Esophagus squamous epithelium (tissue), 5 donors: ENCODE measurements at regions not wholly inside any gene's neighbourhood (a gene's known extent, or its start where the extent isn't known, plus 50 kb on each side); places are given as distances from the start of the nearest gene placed in this dataset.

Experiments used
- DNase-seq: peaks from one replicate; lab custom pipeline; 2025; lab: John Stamatoyannopoulos, UW
- H3K27ac ChIP-seq, 4 donors: fragments of 200-600 bp; sonication (generic); one replicate each; pipeline ENCODE4 v1.5.1; 2016 to 2019; ENCODE audit warnings: mild to moderate bottlenecking in 1 of 4
- H3K27me3 ChIP-seq, 4 donors: fragments of 200-600 bp; sonication (generic); 1 replicate in 3 of 4; 2 replicates in 1 of 4; pipeline versions ENCODE4 v1.5.1 to v1.6.0; 2017 to 2021; ENCODE audit warnings: antibody characterized with exemption in 1 of 4
- H3K36me3 ChIP-seq, 3 donors: fragments of 200-600 bp; sonication (generic); one replicate each; pipeline ENCODE4 v1.5.1; 2016 to 2019
- H3K4me1 ChIP-seq, 3 donors: fragments of 200-600 bp; sonication (generic); one replicate each; pipeline ENCODE4 v1.5.1; 2017 to 2019
- H3K4me3 ChIP-seq, 4 donors: fragments of 200-600 bp; sonication (generic); 1 replicate in 3 of 4; 2 replicates in 1 of 4; pipeline ENCODE4 v1.5.1; 2016 to 2019; ENCODE audit warnings: mild to moderate bottlenecking in 2 of 4, moderate library complexity in 1 of 4
- H3K9me3 ChIP-seq, 3 donors: fragments of 200-600 bp; sonication (generic); one replicate each; pipeline ENCODE4 v1.5.1; 2016 to 2019
- POLR2A ChIP-seq, 4 donors: fragments of 450-650 bp; IDR thresholded peaks; one replicate each; pipeline ENCODE4 v1.6.1; 2017; ENCODE audit warnings: antibody characterized with exemption in 4 of 4, mild to moderate bottlenecking in 4 of 4, moderate library complexity in 3 of 4
- WGBS, 2 donors: methylation state at CpG; one replicate each; pipeline ENCODE4 v1.1.5; 2018; 5-methylcytosine and 5-hydroxymethylcytosine counted together
- intact Hi-C: fragments of 100-400 bp; cut with DNase I; formaldehyde crosslinking; loops from one replicate; pipeline ENCODE4 v1.15.0; 2022
- TF ChIP-seq, protein P1 (sequence below), 6 experiments: fragments of 450-650 bp in 4 of 6; fragments of 200-600 bp in 2 of 6; sonication (generic) in 2 of 6; IDR thresholded peaks; one replicate each; pipeline ENCODE4 v1.5.1; 2016 to 2019; ENCODE audit warnings: antibody characterized with exemption in 6 of 6, mild to moderate bottlenecking in 4 of 6, moderate library complexity in 4 of 6
- donor health status: DM: yes; HTN: yes; CAD: no.

DNA sequence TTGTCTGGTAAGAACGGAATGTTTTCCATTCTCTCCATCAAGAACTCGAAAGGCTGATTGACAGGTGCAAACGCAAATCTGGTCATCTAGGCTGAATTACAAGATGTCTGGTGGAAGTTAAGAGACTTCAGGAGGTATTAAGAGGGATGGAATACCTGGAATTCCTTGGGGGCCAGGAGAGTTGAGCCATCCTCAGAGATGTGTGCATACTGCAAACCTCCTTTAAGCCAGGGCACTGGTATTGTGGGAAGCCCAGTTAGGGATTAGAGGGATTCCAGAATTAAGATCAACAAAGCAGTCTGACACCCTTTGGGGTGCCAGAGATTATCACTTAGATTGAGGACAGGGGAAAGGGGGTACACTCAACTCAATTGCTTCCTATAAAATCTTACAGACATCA is 151.4 kb downstream of the VCX3A start:
- intact Hi-C loops: no loop called here
- H3K36me3 ChIP-seq: no peaks in the 10 kb centered on the region
- no peak for TF ChIP-seq POLR2A (IDR thresholded peaks at IDR 0.05)
- TF ChIP-seq, protein P1, sequence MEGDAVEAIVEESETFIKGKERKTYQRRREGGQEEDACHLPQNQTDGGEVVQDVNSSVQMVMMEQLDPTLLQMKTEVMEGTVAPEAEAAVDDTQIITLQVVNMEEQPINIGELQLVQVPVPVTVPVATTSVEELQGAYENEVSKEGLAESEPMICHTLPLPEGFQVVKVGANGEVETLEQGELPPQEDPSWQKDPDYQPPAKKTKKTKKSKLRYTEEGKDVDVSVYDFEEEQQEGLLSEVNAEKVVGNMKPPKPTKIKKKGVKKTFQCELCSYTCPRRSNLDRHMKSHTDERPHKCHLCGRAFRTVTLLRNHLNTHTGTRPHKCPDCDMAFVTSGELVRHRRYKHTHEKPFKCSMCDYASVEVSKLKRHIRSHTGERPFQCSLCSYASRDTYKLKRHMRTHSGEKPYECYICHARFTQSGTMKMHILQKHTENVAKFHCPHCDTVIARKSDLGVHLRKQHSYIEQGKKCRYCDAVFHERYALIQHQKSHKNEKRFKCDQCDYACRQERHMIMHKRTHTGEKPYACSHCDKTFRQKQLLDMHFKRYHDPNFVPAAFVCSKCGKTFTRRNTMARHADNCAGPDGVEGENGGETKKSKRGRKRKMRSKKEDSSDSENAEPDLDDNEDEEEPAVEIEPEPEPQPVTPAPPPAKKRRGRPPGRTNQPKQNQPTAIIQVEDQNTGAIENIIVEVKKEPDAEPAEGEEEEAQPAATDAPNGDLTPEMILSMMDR (IDR thresholded peaks at IDR 0.05): no peak
- no peaks in the 10 kb centered on the region for H3K4me1 ChIP-seq
- H3K9me3 ChIP-seq: no peaks in the 10 kb centered on the region
- H3K27ac ChIP-seq: no peak overlapping the region
- H3K27me3 ChIP-seq: no peaks in the 10 kb centered on the region
- no peak for DNase-seq
- H3K4me3 ChIP-seq: no peak overlapping the region
- WGBS, 2 donors: 0% methylated on average over 1 of the region's 3 CpGs; no CpG with 5 or more reads in 1 of the 2 donors

DNA sequence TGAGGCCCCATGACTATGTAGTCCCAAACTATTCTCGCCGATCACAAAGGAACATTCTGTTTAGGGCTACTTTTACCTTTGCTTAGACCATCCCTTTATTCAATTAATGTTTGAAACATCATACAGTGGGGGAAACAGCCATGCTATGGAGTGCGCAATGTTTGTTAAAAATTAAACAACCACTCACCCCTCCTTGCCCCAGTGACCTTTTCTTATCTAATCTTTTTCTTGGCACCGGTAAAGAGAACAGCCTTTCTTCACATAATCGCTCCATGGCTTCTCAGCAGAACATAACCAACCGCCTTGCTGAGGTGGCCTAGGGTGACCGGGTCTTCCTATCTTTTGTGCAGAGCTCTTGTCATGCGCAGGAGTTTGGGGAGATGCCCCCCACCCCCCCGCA is 152.6 kb downstream of the VCX3A start:
- Histone ChIP-seq H3K4me1 (no peaks in the 10 kb centered on the region), H3K27ac (no peak overlapping the region), H3K36me3 (no peaks in the 10 kb centered on the region), H3K4me3 (no peak overlapping the region), H3K27me3 (no peaks in the 10 kb centered on the region), H3K9me3 (no peaks in the 10 kb centered on the region)
- WGBS, 2 donors: 57 to 59% methylated on average over 8 to 9 of the region's 9 CpGs
- TF ChIP-seq, protein P1 (IDR thresholded peaks at IDR 0.05): no peak
- no peak for TF ChIP-seq POLR2A (IDR thresholded peaks at IDR 0.05)
- DNase-seq: no peak
- intact Hi-C loops: no loop called here

DNA sequence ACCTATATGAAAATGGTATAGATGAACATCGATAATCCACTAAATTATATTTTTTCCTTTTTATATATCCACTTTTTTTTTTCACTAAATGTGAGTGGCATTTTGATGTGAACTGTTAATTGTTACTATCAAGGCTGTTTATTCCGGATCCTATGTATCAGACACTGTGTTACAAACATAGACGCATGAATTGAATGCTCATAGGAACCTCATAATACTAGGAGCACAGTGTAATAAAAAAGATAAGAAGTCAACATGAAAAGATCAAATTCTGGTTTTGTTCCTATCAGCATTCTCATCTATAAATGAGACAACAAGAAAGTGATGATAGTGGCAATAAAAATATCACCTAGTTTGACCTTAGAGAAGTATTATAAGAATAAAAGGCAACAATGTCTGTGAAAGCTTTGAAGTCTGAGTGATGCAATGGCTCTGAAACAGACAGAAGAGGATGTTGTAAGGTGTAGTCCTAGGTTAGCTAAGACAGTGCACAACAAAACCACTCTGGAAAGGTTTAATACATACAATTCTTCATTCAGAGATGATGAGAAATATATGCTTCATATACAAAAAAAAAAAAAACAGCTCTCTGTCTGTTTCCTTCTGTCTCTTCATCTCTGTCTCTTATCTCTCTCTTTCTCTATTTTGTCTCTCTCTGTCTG is 148.6 kb upstream of the NLGN4X start:
- Histone ChIP-seq H3K27ac (no peak overlapping the region), H3K27me3 (no peaks in the 10 kb centered on the region), H3K4me1 (no peaks in the 10 kb centered on the region), H3K36me3 (no peaks in the 10 kb centered on the region), H3K4me3 (no peak overlapping the region), H3K9me3 (no peaks in the 10 kb centered on the region)
- intact Hi-C loops: no loop called here
- WGBS, 2 donors: 59 to 70% methylated on average over 3 of the region's 3 CpGs
- DNase-seq: no peak
- TF ChIP-seq POLR2A (IDR thresholded peaks at IDR 0.05): no peak
- TF ChIP-seq, protein P1 (IDR thresholded peaks at IDR 0.05): no peak

DNA sequence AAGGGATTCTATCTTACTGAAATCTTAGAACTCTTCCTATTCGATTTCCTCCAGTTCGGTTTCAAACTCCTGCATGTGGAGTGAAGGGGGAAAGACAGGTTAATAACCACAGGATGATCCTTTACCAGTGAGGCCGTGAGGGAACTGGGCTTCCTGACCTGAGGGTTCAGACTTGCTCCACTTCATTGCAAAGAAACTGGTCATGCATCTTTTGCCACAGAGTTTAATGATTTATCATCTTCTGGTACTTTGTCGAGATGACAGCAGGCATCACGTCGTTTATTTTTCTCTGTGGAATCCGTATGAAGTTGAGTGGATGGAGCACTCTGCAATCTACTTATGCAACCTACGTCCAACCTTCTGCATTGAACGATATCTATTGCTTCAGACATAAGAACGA is 145.9 kb upstream of the NLGN4X start:
- Histone ChIP-seq H3K36me3 (no peaks in the 10 kb centered on the region), H3K4me1 (no peaks in the 10 kb centered on the region), H3K27me3 (no peaks in the 10 kb centered on the region), H3K9me3 (no peaks in the 10 kb centered on the region), H3K27ac (no peak overlapping the region), H3K4me3 (no peak overlapping the region)
- WGBS, 2 donors: 34 to 57% methylated on average over 10 of the region's 10 CpGs
- DNase-seq: no peak
- TF ChIP-seq, protein P1 (IDR thresholded peaks at IDR 0.05): no peak
- TF ChIP-seq POLR2A (IDR thresholded peaks at IDR 0.05): no peak
- intact Hi-C loops: no loop called here

DNA sequence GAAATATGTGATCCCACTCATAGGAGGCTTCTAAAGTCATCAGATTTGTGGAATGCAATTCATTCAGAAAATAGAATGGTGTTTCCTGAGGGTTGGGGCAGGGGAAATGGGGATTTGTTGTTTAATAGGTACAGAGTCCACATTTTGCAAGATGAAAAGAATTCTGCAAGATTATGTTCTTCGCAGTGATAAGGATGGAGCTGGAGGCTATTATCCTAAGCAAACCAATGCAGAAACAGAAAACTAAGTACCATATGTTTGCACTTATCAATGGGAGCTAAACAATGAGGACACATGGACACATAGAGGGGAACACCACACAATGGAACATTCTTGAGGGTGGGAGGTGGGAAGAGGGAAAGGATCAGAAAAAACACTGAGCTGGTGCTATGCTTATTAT is 144.3 kb upstream of the NLGN4X start:
- no peaks in the 10 kb centered on the region for H3K36me3 ChIP-seq
- no peak for TF ChIP-seq POLR2A (IDR thresholded peaks at IDR 0.05)
- TF ChIP-seq, protein P1 (IDR thresholded peaks at IDR 0.05): no peak
- no peaks in the 10 kb centered on the region for H3K4me1 ChIP-seq
- WGBS, 2 donors: 64 to 80% methylated on average over 1 of the region's 1 CpG
- no peak overlapping the region for H3K27ac ChIP-seq
- DNase-seq: no peak
- H3K9me3 ChIP-seq: no peaks in the 10 kb centered on the region
- H3K27me3 ChIP-seq: no peaks in the 10 kb centered on the region
- intact Hi-C loops: no loop called here
- H3K4me3 ChIP-seq: no peak overlapping the region
